HEK293 (cell line): ENCODE measurements at regions not wholly inside any gene's neighbourhood (a gene's known extent, or its start where the extent isn't known, plus 50 kb on each side); places are given as distances from the start of the nearest gene placed in this dataset.

Experiments
- BCL11A ChIP-seq: fragments of 450-650 bp; formaldehyde crosslinking; IDR thresholded peaks from 2 replicates; pipeline ENCODE4 v1.5.1; 2016; ENCODE audit warnings: low read depth, missing biosample characterization, missing genetic modification characterization
- CTCF ChIP-seq: fragments of 450-650 bp; formaldehyde crosslinking; IDR thresholded peaks from 2 replicates; pipeline ENCODE4 v1.5.1; 2016; ENCODE audit warnings: missing biosample characterization, missing genetic modification characterization
- PBX3 ChIP-seq: sonication (generic); formaldehyde crosslinking; IDR thresholded peaks from 2 replicates; pipeline ENCODE4 v1.8.1; 2022; ENCODE audit warnings: mild to moderate bottlenecking, moderate library complexity, missing genetic modification reagents
- PRDM10 ChIP-seq: fragments of 450-650 bp; formaldehyde crosslinking; IDR thresholded peaks from 2 replicates; pipeline ENCODE4 v1.5.1; 2016; ENCODE audit warnings: missing biosample characterization, missing genetic modification characterization
- TSHZ1 ChIP-seq: fragments of 450-650 bp; formaldehyde crosslinking; IDR thresholded peaks from 2 replicates; pipeline ENCODE4 v1.5.1; 2016; ENCODE audit warnings: missing biosample characterization, missing genetic modification characterization, borderline replicate concordance
- ZNF146 ChIP-seq: fragments of 450-650 bp; formaldehyde crosslinking; IDR thresholded peaks from 2 replicates; pipeline ENCODE4 v1.5.1; 2016; ENCODE audit warnings: missing biosample characterization, missing genetic modification characterization
- ZNF473 ChIP-seq: fragments of 450-650 bp; formaldehyde crosslinking; IDR thresholded peaks from 2 replicates; pipeline ENCODE4 v1.5.1; 2017; ENCODE audit warnings: missing biosample characterization, missing genetic modification characterization
- ZNF558 ChIP-seq: fragments of 450-650 bp; formaldehyde crosslinking; IDR thresholded peaks from 2 replicates; pipeline ENCODE4 v1.5.1; 2016; ENCODE audit warnings: missing biosample characterization, missing genetic modification characterization

- no peak for TF ChIP-seq PRDM10 (tag by site-specific recombination)
- no peak for TF ChIP-seq ZNF146 (tag by site-specific recombination)
- TF ChIP-seq CTCF (tag by site-specific recombination) = no peak
- no peak for TF ChIP-seq ZNF473 (tag by site-specific recombination)
- no peak for TF ChIP-seq BCL11A (tag by site-specific recombination)
- TF ChIP-seq TSHZ1 = no peak
- no peak for TF ChIP-seq PBX3
- no peak for TF ChIP-seq ZNF558 (tag by site-specific recombination)
Observed at GRCh38 chr5:118193194-118193905, 795.0 kb downstream of the DTWD2 start.
